ENCODE measurements at regions not wholly inside any gene's neighbourhood (a gene's known extent, or its start where the extent isn't known, plus 50 kb on each side); places are given as distances from the start of the nearest gene placed in this dataset.
"Not testable (repeated sequence)": the region's sequence is repeated elsewhere in the genome, so short reads cannot be mapped to it uniquely, and the experiment has no call there.

DNA sequence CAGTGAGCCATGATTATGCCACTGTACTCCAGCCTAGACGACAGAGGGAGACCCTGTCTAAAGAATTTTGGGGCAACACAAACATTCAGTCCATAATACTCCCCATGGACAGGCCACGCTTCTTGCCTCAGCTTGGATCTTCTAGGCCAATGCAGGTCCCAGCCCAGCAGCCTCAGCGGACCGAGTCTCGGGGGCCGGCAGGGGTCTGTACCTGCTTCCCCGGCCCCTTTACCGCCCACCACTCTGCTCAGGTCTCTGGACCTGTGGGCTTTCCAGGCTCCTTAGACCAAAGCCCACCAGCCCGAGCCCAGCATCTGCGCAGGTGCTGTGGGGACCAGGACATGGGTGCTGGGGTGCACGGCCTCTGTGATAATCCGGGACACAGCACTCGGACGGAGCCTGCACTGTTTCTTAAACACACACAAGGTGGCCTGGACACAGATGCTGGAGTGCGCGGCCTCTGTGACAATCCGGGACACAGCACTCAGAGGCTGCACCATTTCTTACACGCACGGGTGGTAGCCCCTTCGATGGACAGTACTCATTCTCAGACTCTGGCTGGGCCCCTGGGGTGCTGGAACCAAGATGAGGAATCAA lies 62.1 kb upstream of the GPC1 start:
- no peak for DNase-seq (ENCODE audit: low read depth, low spot score)

- DNase-seq (ENCODE audit: low read depth, low spot score) = no peak
These were observed 61.2 kb upstream of the GPC1 start for GRCh38 chr2:240374085-240374907.

DNA sequence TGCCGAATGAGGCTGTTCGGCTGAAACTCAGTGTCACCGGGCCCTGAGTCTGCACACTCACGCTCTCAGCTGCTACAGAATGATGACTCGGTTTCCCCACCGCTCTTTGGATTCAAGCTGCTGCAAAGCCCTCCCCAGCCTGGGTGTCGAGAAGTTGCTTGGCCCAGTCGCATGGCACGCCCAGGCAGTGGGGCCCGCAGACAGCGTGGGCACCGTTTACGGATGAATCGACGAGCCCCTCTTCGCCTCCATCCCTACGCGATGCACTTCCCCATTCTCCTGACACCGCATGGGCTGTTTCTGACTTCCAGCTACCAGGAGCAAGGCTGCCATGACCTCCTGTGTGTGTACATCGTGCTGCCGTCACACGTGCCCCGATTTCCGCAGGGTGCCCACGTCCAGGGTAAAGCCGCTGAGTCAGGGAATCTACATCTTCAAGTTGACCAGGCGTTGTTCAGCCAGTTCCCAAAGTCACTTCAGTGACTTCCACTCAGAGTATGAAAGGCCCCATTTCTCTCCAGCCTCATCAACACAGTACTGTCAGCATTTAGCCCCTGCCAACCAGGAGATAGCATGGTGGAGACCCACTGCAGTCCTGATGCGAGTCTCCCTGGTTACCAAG lies 60.3 kb upstream of the GPC1 start:
- DNase-seq (ENCODE audit: low read depth, low spot score) = no peak

DNA sequence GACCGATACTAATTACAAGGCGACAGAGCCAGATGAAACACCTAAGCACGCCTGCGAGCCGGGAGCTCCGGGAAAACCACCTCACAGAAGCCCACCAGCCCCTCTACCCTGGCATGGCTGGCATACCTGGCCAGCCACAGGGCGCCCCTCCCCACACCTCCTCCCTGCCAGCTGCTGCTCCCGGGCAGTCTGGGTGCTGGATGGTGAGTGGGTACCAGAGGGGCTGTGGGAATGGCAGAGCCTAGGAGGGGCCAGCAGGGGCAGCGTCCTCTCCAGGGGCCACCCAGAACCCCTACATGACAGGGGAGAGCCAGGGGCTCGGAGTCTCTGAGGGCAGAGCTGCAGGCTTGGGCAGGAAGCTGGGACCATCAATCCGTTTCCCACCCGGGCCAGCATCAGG lies 58.7 kb upstream of the GPC1 start:
- no peak for DNase-seq (ENCODE audit: low read depth, low spot score)

GRCh38 chr2:240377366-240377765 lies 58.1 kb upstream of the GPC1 start:
- no peak for DNase-seq (ENCODE audit: low read depth, low spot score)

DNA sequence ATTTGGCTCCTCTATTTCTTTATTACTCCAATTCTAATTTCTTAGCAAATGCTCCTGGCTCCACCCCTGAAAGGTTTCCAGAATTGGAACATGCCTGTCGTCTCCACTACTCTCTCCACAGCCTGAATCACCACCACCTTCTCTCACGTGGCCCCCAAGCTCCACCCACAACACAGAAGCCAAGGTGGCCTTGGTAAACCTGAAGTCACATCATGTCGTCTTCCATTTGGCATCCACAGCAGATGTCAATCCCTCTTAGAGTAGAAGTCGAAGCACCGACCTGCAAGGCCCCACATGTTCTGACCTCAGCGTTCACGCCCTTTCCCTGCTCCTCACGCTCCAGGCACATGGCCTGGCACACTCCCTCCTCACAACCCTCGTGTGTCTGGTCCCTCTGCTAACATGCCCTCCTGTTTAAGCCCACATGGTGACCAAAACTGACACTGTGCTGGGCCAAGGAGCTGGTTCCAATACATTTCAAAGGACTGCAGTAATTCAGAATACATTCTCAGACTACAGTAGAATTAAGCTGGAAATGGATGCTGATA lies 56.3 kb upstream of the GPC1 start:
- no peak for DNase-seq (ENCODE audit: low read depth, low spot score)

GRCh38 chr2:240383099-240383758 lies 52.2 kb upstream of the GPC1 start:
- DNase-seq (ENCODE audit: low read depth, low spot score) = no peak

GRCh38 chr2:240383871-240384700 lies 51.4 kb upstream of the GPC1 start:
- DNase-seq (ENCODE audit: low read depth, low spot score) = no peak

DNA sequence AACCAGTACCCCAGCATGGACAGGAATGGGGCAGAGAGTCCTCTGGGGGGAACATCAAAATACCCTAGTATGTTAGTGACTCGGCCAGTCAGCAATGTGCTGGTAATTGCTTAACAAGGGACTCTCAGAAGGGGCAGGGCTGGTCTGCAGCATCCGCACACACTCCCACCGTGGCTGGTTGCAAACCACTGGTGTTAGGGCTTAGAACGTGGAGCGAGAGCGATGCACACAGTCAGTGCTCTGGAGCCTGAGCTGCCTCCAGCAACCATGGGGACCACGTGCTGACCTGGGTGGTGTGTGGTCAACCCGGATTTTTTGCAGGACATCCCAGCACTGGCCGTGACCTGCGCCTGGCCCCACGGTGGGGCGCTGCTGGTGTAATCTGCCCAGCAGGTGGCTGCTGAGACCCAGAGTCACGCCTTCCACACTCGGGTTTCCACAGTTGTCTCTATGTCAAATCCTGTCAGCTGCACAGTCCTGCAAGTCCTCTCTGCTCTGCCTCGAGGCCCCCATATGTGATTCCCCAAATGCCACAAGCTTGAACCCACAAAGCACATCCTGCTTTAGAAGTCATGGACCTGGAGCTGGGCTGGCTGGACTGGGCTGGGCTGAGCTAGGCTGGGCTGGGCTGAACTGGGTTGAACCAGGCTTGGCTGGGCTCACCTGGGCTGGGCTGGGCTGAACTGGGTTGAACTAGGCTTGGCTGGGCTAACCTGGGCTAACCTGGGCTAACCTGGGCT lies 50.6 kb upstream of the GPC1 start:
- DNase-seq (ENCODE audit: low read depth, low spot score) = no peak

DNA sequence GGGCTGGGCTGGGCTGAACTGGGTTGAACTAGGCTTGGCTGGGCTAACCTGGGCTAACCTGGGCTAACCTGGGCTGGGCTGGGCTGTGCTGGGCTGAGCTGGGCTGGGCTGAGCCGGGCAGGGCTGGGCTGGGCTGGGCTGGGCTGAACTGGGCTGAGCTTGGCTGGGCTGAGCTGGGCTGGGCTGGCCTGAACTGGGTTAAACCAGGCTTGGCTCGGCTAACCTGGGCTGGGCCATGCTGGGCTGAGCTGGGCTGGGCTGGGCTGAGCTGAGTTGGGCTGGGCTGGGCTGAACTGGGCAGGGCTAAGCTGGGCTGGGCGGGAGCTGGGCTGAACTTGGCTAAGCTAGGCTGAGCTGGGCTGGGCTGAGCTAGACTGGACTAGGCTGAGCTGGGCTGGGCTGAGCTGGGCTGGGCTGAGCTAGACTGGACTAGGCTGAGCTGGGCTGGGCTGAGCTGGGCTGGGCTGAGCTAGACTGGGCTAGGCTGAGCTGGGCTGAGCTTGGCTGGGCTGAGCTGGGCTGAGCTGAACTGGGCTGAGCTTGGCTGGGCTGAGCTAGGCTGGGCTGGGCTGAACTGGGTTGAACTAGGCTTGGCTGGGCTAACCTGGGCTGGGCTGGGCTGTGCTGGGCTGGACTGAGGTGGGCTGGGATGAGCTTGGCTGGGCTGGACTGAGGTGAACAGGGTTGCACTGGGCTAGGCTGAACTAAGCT lies 49.9 kb upstream of the GPC1 start:
- not testable (repeated sequence) for DNase-seq (ENCODE audit: low read depth, low spot score)
